GM10266 (cell line): ENCODE measurements at regions not wholly inside any gene's neighbourhood (a gene's known extent, or its start where the extent isn't known, plus 50 kb on each side); places are given as distances from the start of the nearest gene placed in this dataset.

ENCODE experiments used
- DNase-seq: peaks from one replicate; pipeline ENCODE4 v3.0.0; 2012; ENCODE audit errors: extremely low spot score
- CTCF ChIP-seq: IDR thresholded peaks from 2 replicates; pipeline ENCODE4 v1.5.1; 2012; ENCODE audit warnings: mild to moderate bottlenecking, low read depth; ENCODE audit not compliant: control insufficient read depth, insufficient read depth; ENCODE audit errors: missing control alignments

GRCh38 chr10:105634281-105634680, 993.2 kb downstream of the SORCS3 start:
- no peak for TF ChIP-seq CTCF
- no peak for DNase-seq

- no peak for TF ChIP-seq CTCF
- DNase-seq: no peak
Observed at GRCh38 chr10:105615715-105616365, 974.8 kb downstream of the SORCS3 start.

DNA sequence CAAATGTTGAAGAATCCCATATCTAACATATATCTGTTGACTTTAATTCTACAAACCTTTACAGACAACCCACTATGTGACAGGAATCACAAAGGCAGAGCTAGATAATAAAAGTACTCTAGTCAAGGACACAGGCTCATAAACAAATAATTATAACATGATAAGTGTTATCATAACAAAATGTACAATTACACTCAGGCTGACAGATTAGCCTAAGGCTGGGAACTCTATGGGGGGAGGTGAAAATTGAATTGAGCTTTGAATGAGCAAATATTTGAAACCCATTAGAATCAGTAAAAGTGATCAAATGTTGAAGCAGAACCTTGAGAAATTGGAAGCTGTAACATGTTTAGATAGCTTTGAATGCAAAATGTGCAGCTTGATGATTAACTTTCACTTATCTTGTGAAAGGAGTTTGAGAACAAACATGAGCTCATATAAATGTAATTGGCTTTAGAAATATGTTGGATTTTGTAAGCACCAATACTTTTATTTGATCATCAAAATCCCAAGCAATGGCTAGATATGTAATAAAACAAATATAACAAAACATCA, 970.2 kb downstream of the SORCS3 start:
- no peak for DNase-seq
- TF ChIP-seq CTCF: no peak

DNA sequence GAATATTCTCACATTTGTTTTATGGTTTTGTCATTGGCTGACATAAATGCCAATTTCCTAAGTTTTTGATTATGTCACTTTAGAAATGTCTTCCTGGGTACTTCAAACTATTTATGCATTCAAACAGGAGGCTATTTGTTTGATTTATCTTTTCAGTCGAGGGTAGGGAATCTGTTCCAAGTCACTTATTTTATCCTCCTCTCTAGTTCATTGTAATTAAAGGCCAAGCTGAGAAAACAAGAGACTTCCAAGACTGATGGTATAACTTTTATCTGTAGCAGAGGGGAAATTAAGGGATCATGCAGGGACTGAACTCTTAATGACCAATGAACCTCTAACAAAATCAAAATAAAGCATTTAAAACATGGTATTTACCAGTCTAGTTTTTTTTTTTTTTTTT, 968.4 kb downstream of the SORCS3 start:
- no peak for TF ChIP-seq CTCF
- DNase-seq: no peak

GRCh38 chr10:105605918-105606317, 964.8 kb downstream of the SORCS3 start:
- DNase-seq: no peak
- no peak for TF ChIP-seq CTCF

DNA sequence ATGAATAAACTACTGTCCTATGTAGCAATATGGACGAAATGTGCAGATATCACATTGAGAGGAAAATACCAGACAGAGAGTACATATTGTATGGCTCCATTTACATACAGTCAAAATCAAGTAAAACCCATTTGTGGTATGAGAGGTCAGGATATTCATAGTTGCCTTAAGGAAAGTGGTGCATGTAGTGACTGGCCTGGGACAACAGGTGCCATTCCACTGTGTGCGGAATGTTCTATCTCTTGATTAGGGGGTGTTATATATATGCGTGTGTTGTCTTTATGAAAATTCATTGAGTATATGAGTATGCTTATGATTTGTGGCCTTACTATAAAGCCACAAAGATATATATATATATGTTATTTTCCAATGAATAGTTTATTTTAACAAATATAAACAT, 964.0 kb downstream of the SORCS3 start:
- TF ChIP-seq CTCF: no peak
- no peak for DNase-seq

DNA sequence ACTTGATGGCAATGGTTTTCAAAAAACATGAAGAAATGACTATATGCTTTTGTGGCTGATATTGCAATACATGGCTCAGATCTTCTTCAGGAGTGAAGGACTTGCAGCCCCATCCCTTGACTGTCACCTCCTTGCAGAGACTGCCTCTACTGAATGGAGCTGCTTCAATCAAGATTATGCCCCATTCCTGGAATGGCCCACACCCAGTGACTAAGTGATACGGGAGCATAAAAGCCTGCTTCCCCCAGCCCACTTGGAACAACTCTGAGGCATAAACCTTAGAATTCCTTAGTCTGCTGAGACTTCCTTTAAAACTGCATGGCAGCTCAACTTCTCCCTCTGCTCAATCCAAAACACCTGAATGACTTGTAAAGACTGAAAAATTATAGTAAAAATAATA, 957.1 kb downstream of the SORCS3 start:
- no peak for TF ChIP-seq CTCF
- no peak for DNase-seq
